GM23248 (cell line): ENCODE measurements at regions not wholly inside any gene's neighbourhood (a gene's known extent, or its start where the extent isn't known, plus 50 kb on each side); places are given as distances from the start of the nearest gene placed in this dataset.

Experiments
- DNase-seq: peaks from one replicate; pipeline ENCODE4 v3.0.0-alpha.2; 2015
- H2AFZ ChIP-seq: fragments of 200-600 bp; sonication (generic); 2 replicates; pipeline ENCODE4 v1.6.1; 2016; ENCODE audit warnings: antibody characterized with exemption
- H3F3A ChIP-seq: fragments of 200-600 bp; sonication (generic); 2 replicates; pipeline ENCODE4 v1.6.1; 2016; ENCODE audit warnings: mild to moderate bottlenecking, antibody characterized with exemption, mixed run types; ENCODE audit not compliant: insufficient read depth
- H3K27ac ChIP-seq: fragments of 200-600 bp; sonication (generic); 2 replicates; pipeline ENCODE4 v1.5.1; 2016; ENCODE audit warnings: mild to moderate bottlenecking
- H3K27me3 ChIP-seq: fragments of 200-600 bp; sonication (generic); replicated peaks from 2 replicates; pipeline ENCODE4 v1.6.1; 2016; ENCODE audit warnings: mild to moderate bottlenecking; ENCODE audit not compliant: insufficient read depth
- H3K36me3 ChIP-seq: fragments of 200-600 bp; sonication (generic); 2 replicates; pipeline ENCODE4 v1.6.1; 2016; ENCODE audit warnings: low read depth, mild to moderate bottlenecking
- H3K4me1 ChIP-seq: fragments of 200-600 bp; sonication (generic); 2 replicates; pipeline ENCODE4 v1.6.1; 2016; ENCODE audit warnings: mild to moderate bottlenecking; ENCODE audit not compliant: insufficient read depth
- H3K4me2 ChIP-seq: fragments of 200-600 bp; sonication (generic); one replicate; pipeline ENCODE4 v1.6.1; 2016; ENCODE audit warnings: mild to moderate bottlenecking; ENCODE audit not compliant: unreplicated experiment
- H3K4me3 ChIP-seq: fragments of 200-600 bp; sonication (generic); 2 replicates; pipeline ENCODE4 v1.5.1; 2016; ENCODE audit warnings: mild to moderate bottlenecking
- H3K79me2 ChIP-seq: fragments of 200-600 bp; sonication (generic); 2 replicates; pipeline ENCODE4 v1.6.1; 2016; ENCODE audit warnings: mild to moderate bottlenecking; ENCODE audit not compliant: insufficient read depth
- H3K9ac ChIP-seq: fragments of 200-600 bp; sonication (generic); 2 replicates; pipeline ENCODE4 v1.6.1; 2016; ENCODE audit warnings: mild to moderate bottlenecking
- H3K9me2 ChIP-seq: fragments of 200-600 bp; sonication (generic); 2 replicates; pipeline ENCODE4 v1.6.1; 2016; ENCODE audit warnings: mixed run types, mild to moderate bottlenecking, moderate library complexity; ENCODE audit not compliant: insufficient read depth
- H3K9me3 ChIP-seq: fragments of 200-600 bp; sonication (generic); one replicate; pipeline ENCODE4 v1.6.1; 2017; ENCODE audit warnings: low read depth
- H4K20me1 ChIP-seq: fragments of 200-600 bp; sonication (generic); 2 replicates; pipeline ENCODE4 v1.6.0; 2016; ENCODE audit not compliant: insufficient read depth
- EZH2 ChIP-seq: fragments of 200-600 bp; sonication (generic); IDR thresholded peaks from 2 replicates; pipeline ENCODE4 v1.6.1; 2018; ENCODE audit warnings: antibody characterized with exemption, mild to moderate bottlenecking; ENCODE audit not compliant: insufficient read depth, poor library complexity, severe bottlenecking
- EZH2phosphoT487 ChIP-seq: fragments of 200-600 bp; sonication (generic); IDR thresholded peaks from 2 replicates; pipeline ENCODE4 v1.6.1; 2018; ENCODE audit warnings: antibody characterized with exemption, moderate library complexity, mild to moderate bottlenecking, low read depth; ENCODE audit not compliant: insufficient read depth
- WGBS, 2 experiments: methylation state at CpG; one replicate each; pipeline ENCODE4 v1.1.6; 2015 to 2017; ENCODE audit warnings: low lambda C conversion rate in 2 of 2, low coverage in 1 of 2; ENCODE audit errors: missing lambda C conversion rate in 2 of 2; 5-methylcytosine and 5-hydroxymethylcytosine counted together
- in situ Hi-C: fragments of 300-500 bp; cut with MboI; formaldehyde crosslinking; loops from 2 replicates; pipeline ENCODE4 v1.15.0; 2020

DNA sequence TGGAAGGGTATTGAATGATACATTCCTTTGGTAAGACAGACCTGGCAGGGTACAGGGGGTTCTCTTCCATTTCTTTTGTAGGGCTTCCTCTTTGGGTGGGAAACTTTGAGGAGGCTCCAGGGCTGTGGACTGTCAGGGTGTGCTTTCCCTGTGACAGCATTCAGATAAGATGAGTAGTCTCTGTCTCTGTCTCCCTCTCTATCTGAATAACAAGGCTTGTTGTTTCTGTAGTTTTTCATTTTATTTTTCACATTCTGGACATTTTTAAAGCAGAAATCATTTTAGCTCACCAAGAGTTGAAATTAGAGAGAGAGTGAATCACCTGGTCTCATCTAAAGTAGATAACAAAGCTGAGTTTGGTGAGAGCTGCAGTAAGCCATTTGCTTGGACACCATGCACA is 100.8 kb upstream of the TPM1 start:
- H3K4me2 ChIP-seq, result peak overlapping the region; percentile 52
- no peaks in the 10 kb centered on the region for H3K9me3 ChIP-seq
- H3K79me2 ChIP-seq, result no peaks in the 10 kb centered on the region
- no peaks in the 10 kb centered on the region for H3K36me3 ChIP-seq
- H3K9ac ChIP-seq, result peak overlapping the region; percentile 72
- H3K4me1 ChIP-seq, result peaks cover 28% of the 10 kb centered on the region
- H3K4me3 ChIP-seq, result no peak overlapping the region
- no peaks in the 10 kb centered on the region for H3K9me2 ChIP-seq
- peak overlapping the region; percentile 91 for H3K27ac ChIP-seq
- DNase-seq, result peak; percentile 63
- no peak overlapping the region for H2AFZ ChIP-seq
- TF ChIP-seq EZH2, result no peak
- no peak for TF ChIP-seq EZH2phosphoT487
- H3F3A ChIP-seq, result peaks cover 32% of the 10 kb centered on the region
- no peaks in the 10 kb centered on the region for H3K27me3 ChIP-seq
- in situ Hi-C loops, result no loop called here
- no peaks in the 10 kb centered on the region for H4K20me1 ChIP-seq

DNA sequence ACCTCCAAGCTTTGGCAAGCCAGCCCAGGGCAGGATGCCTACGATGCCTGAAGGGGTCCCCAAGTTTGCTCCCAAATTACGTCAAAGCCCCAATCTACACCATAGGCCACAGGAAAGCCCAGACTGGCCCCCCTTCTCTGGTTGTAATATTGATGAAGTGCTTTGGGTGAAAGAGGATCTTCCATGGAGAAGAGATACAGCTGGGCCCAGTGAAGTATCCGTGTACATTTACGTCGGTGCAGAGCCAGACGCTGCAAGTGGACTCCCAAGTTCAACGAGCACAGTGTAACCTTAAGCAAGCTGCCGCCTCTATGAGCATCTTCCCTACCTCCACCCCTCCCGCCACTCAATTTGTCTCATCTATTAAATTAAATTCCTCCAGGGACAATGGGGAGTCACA is 100.1 kb upstream of the TPM1 start:
- Histone ChIP-seq H3K9ac (no peak overlapping the region), H3K9me2 (no peaks in the 10 kb centered on the region), H3K4me3 (no peak overlapping the region), H3K27me3 (no peaks in the 10 kb centered on the region), H3K4me2 (peak overlapping the region; percentile 52), H3K4me1 (peaks cover 28% of the 10 kb centered on the region), H3K27ac (0 out of 2 replicates have a peak overlapping the region, but pooled peaks have one; percentile 91), H3K9me3 (no peaks in the 10 kb centered on the region), H4K20me1 (no peaks in the 10 kb centered on the region), H3K79me2 (no peaks in the 10 kb centered on the region), H2AFZ (no peak overlapping the region), H3K36me3 (no peaks in the 10 kb centered on the region), H3F3A (peaks cover 32% of the 10 kb centered on the region)
- WGBS, 2 experiments, result 88 to 89% methylated on average over 9 of the region's 9 CpGs
- no peak for TF ChIP-seq EZH2
- no peak for TF ChIP-seq EZH2phosphoT487
- in situ Hi-C loops, result no loop called here
- DNase-seq, result no peak

DNA sequence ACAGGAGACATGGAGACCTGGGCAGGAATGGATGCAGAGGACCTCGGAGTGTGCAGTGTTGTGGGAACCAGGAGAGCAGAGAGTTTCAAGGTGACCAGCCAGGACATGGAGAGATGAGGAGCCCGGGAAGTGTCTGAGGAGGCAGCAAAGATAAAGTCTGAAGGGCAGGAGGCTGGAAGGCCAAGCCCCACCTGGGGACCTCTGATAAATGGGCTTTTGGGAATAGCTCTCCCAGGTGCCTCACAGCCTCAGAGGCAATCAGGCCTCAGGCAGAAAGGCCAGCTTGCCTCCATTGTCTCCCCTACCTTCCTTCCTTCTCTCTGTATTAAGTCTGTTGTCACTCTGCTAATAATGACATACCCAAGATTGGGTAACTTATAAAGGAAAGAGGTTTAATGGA is 97.5 kb upstream of the TPM1 start:
- no peak overlapping the region for H3K27ac ChIP-seq
- no peaks in the 10 kb centered on the region for H3K36me3 ChIP-seq
- WGBS, 2 experiments, result 97 to 100% methylated on average over 2 of the region's 2 CpGs
- no peaks in the 10 kb centered on the region for H3K27me3 ChIP-seq
- in situ Hi-C loops, result no loop called here
- H3K4me1 ChIP-seq, result peaks cover 21% of the 10 kb centered on the region
- no peak overlapping the region for H3K9ac ChIP-seq
- no peaks in the 10 kb centered on the region for H3K9me2 ChIP-seq
- H3K9me3 ChIP-seq, result no peaks in the 10 kb centered on the region
- H3K4me2 ChIP-seq, result no peak overlapping the region
- H2AFZ ChIP-seq, result no peak overlapping the region
- no peaks in the 10 kb centered on the region for H4K20me1 ChIP-seq
- H3K79me2 ChIP-seq, result no peaks in the 10 kb centered on the region
- H3F3A ChIP-seq, result peaks cover 21% of the 10 kb centered on the region
- TF ChIP-seq EZH2 (no peak), EZH2phosphoT487 (no peak)
- no peak overlapping the region for H3K4me3 ChIP-seq
- DNase-seq, result no peak

DNA sequence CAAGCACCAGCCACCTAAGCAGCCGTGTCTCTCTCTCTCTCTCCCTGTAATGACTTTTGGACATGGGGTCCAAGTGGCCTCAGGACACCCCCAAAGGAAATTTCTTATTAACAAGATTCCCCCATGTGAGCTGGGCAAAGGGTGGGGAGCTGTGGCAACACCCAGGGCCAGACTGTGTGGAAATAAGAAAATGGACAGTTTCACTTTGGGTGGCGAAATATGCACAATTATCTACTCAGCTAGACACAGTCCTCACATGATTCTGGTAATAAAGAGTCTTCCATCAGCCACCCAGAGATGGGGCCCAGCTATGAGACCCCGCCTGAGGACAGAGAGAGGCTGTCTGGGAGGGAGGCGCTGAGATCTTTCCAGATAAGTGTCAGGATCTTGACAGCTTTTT is 96.8 kb upstream of the TPM1 start:
- Histone ChIP-seq H3K27me3 (no peaks in the 10 kb centered on the region), H3K9me3 (no peaks in the 10 kb centered on the region), H4K20me1 (no peaks in the 10 kb centered on the region), H2AFZ (no peak overlapping the region), H3K4me2 (no peak overlapping the region), H3K4me3 (no peak overlapping the region), H3K9ac (no peak overlapping the region), H3K79me2 (no peaks in the 10 kb centered on the region), H3K27ac (no peak overlapping the region), H3K9me2 (no peaks in the 10 kb centered on the region), H3K4me1 (peaks cover 16% of the 10 kb centered on the region), H3F3A (peaks cover 16% of the 10 kb centered on the region), H3K36me3 (no peaks in the 10 kb centered on the region)
- TF ChIP-seq EZH2phosphoT487 (no peak), EZH2 (no peak)
- no peak for DNase-seq
- in situ Hi-C loops, result no loop called here
- 88 to 95% methylated on average over 4 of the region's 4 CpGs for WGBS, 2 experiments

GRCh38 chr15:62946940-62947339 is 95.6 kb upstream of the TPM1 start:
- no peak overlapping the region for H2AFZ ChIP-seq
- H3K9me3 ChIP-seq, result no peaks in the 10 kb centered on the region
- H3K9ac ChIP-seq, result no peak overlapping the region
- no peak overlapping the region for H3K4me2 ChIP-seq
- H3K79me2 ChIP-seq, result no peaks in the 10 kb centered on the region
- H3K4me1 ChIP-seq, result peaks cover 5% of the 10 kb centered on the region
- DNase-seq, result no peak
- H4K20me1 ChIP-seq, result no peaks in the 10 kb centered on the region
- H3K36me3 ChIP-seq, result no peaks in the 10 kb centered on the region
- in situ Hi-C loops, result no loop called here
- no peak overlapping the region for H3K27ac ChIP-seq
- H3K9me2 ChIP-seq, result no peaks in the 10 kb centered on the region
- TF ChIP-seq EZH2phosphoT487 (no peak), EZH2 (no peak)
- no peaks in the 10 kb centered on the region for H3K27me3 ChIP-seq
- WGBS, 2 experiments, result 93 to 95% methylated on average over 2 of the region's 2 CpGs
- no peak overlapping the region for H3K4me3 ChIP-seq
- H3F3A ChIP-seq, result peaks cover 6% of the 10 kb centered on the region; the same call in 1 of the 2 replicates
